HEK293T (cell line): ENCODE measurements at regions not wholly inside any gene's neighbourhood (a gene's known extent, or its start where the extent isn't known, plus 50 kb on each side); places are given as distances from the start of the nearest gene placed in this dataset.
"Not testable (repeated sequence)": the region's sequence is repeated elsewhere in the genome, so short reads cannot be mapped to it uniquely, and the experiment has no call there.

Source experiments
- BHLHE40 ChIP-seq: fragments of 450-650 bp; IDR thresholded peaks from 2 replicates; pipeline ENCODE4 v1.6.1; 2016; ENCODE audit warnings: mild to moderate bottlenecking, moderate library complexity, borderline replicate concordance
- CTBP1 ChIP-seq: fragments of 450-650 bp; IDR thresholded peaks from 2 replicates; pipeline ENCODE4 v1.6.1; 2016; ENCODE audit warnings: borderline replicate concordance
- FOXK2 ChIP-seq: fragments of 450-650 bp; IDR thresholded peaks from 2 replicates; pipeline ENCODE4 v1.6.1; 2016; ENCODE audit warnings: mild to moderate bottlenecking
- FOXM1 ChIP-seq: fragments of 450-650 bp; IDR thresholded peaks from 2 replicates; pipeline ENCODE4 v1.6.1; 2017; ENCODE audit warnings: mild to moderate bottlenecking, borderline replicate concordance
- NFRKB ChIP-seq: fragments of 450-650 bp; IDR thresholded peaks from 2 replicates; pipeline ENCODE4 v1.6.1; 2016; ENCODE audit warnings: mild to moderate bottlenecking, moderate library complexity
- PKNOX1 ChIP-seq: fragments of 450-650 bp; IDR thresholded peaks from 2 replicates; pipeline ENCODE4 v1.6.1; 2016
- SP1 ChIP-seq: fragments of 450-650 bp; IDR thresholded peaks from 2 replicates; pipeline ENCODE4 v1.6.1; 2017
- SUZ12 ChIP-seq: fragments of 450-650 bp; IDR thresholded peaks from 2 replicates; pipeline ENCODE4 v1.6.1; 2016; ENCODE audit warnings: mild to moderate bottlenecking
- TARDBP ChIP-seq: fragments of 450-650 bp; IDR thresholded peaks from 2 replicates; pipeline ENCODE4 v1.6.1; 2016

GRCh38 chr3:177909530-177909929 is 626.7 kb upstream of the KCNMB2 start:
- not testable (repeated sequence) for TF ChIP-seq FOXK2, SP1, PKNOX1, FOXM1, BHLHE40, TARDBP, NFRKB, SUZ12, CTBP1
